NCI-H82 (cell line): ENCODE measurements at regions not wholly inside any gene's neighbourhood (a gene's known extent, or its start where the extent isn't known, plus 50 kb on each side); places are given as distances from the start of the nearest gene placed in this dataset.

ENCODE experiments used
- DNase-seq: peaks from one replicate; lab custom pipeline; 2025; lab: John Stamatoyannopoulos, UW

- no peak for DNase-seq
Observed at GRCh38 chr11:81756864-81757595, 976.6 kb downstream of the FAM181B start.

- no peak for DNase-seq
Observed at GRCh38 chr11:81749245-81749644, 984.4 kb downstream of the FAM181B start.

GRCh38 chr11:81744336-81745116, 989.1 kb downstream of the FAM181B start:
- no peak for DNase-seq

- no peak for DNase-seq
Observed at GRCh38 chr11:81725701-81726100, 1008.0 kb downstream of the FAM181B start.

- DNase-seq: no peak
Observed at GRCh38 chr11:81717695-81718094, 1016.0 kb downstream of the FAM181B start.

GRCh38 chr11:81707881-81708280, 1025.8 kb downstream of the FAM181B start:
- DNase-seq: peak; percentile 13

GRCh38 chr11:81705283-81705682, 1028.4 kb downstream of the FAM181B start:
- no peak for DNase-seq

GRCh38 chr11:81700076-81700475, 1033.6 kb downstream of the FAM181B start:
- DNase-seq: peak; percentile 0

- no peak for DNase-seq
Observed at GRCh38 chr11:81687057-81687456, 1046.6 kb downstream of the FAM181B start.

- DNase-seq: no peak
Observed at GRCh38 chr11:81674211-81674610, 1059.5 kb downstream of the FAM181B start.

GRCh38 chr11:81673001-81673400, 1060.7 kb downstream of the FAM181B start:
- DNase-seq: no peak

- DNase-seq: no peak
Observed at GRCh38 chr11:81669935-81670543, 1063.6 kb downstream of the FAM181B start.

- DNase-seq: peak; percentile 33
Observed at GRCh38 chr11:81658722-81659121, 1074.9 kb downstream of the FAM181B start.

GRCh38 chr11:81655351-81655750, 1078.3 kb downstream of the FAM181B start:
- no peak for DNase-seq

- DNase-seq: no peak
Observed at GRCh38 chr11:81647374-81647773, 1086.3 kb downstream of the FAM181B start.

GRCh38 chr11:81644239-81644840, 1089.3 kb downstream of the FAM181B start:
- peak; percentile 81 for DNase-seq

- no peak for DNase-seq
Observed at GRCh38 chr11:81634483-81634882, 1099.2 kb downstream of the FAM181B start.

- no peak for DNase-seq
Observed at GRCh38 chr11:81602508-81602907, 1131.2 kb downstream of the FAM181B start.

- DNase-seq: no peak
Observed at GRCh38 chr11:81596704-81597103, 1137.0 kb downstream of the FAM181B start.

- no peak for DNase-seq
Observed at GRCh38 chr11:81585390-81585933, 1148.2 kb downstream of the FAM181B start.

- peak; percentile 38 for DNase-seq
Observed at GRCh38 chr11:81579339-81579738, 1154.3 kb downstream of the FAM181B start.

GRCh38 chr11:81578571-81578970, 1155.1 kb downstream of the FAM181B start:
- no peak for DNase-seq
